ENCODE measurements at regions not wholly inside any gene's neighbourhood (a gene's known extent, or its start where the extent isn't known, plus 50 kb on each side); places are given as distances from the start of the nearest gene placed in this dataset.

DNA sequence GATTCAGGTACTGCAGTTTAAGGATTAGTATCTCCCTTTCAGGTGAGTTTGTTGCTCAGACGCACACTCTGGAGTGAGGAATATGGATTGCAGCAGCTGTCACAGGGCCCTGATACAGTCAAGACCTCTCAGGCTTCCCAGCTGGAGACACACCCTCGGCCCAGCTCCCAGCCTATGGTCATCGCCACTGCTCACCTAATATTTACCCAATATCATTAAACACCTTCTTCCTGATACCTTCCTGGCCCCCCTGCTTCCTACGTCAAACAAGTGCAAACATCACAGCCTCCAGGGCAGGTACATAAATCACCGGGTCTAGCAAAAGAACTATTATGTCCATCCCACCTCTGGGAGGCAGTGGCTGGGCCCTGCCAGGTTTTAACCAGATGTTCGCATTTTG lies 213.3 kb downstream of the MN1 start:
- no peak overlapping the region for H3K4me3 ChIP-seq (ENCODE audit: low read depth, low read length)
- no peak for DNase-seq (ENCODE audit: low read depth)
- TF ChIP-seq, protein P1, sequence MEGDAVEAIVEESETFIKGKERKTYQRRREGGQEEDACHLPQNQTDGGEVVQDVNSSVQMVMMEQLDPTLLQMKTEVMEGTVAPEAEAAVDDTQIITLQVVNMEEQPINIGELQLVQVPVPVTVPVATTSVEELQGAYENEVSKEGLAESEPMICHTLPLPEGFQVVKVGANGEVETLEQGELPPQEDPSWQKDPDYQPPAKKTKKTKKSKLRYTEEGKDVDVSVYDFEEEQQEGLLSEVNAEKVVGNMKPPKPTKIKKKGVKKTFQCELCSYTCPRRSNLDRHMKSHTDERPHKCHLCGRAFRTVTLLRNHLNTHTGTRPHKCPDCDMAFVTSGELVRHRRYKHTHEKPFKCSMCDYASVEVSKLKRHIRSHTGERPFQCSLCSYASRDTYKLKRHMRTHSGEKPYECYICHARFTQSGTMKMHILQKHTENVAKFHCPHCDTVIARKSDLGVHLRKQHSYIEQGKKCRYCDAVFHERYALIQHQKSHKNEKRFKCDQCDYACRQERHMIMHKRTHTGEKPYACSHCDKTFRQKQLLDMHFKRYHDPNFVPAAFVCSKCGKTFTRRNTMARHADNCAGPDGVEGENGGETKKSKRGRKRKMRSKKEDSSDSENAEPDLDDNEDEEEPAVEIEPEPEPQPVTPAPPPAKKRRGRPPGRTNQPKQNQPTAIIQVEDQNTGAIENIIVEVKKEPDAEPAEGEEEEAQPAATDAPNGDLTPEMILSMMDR (IDR thresholded peaks at IDR 0.05; ENCODE audit: low read depth, low read length, missing control alignments) = no peak

DNA sequence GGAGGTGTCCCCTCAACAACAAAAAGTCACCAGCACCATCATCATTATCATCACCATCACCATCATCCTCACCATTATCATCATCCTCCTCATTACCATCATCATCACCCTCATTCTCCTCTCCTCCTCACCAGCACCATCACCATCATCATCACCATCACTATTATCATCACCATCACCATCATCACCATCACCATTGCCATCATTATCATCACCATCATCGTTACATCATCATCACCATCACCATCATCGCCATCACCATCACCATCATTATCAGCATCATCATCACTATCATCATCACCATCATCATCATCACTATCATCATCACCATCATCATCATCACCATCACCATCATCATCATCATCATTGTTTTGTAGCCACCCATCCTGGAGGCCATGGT lies 212.6 kb downstream of the MN1 start:
- no peak overlapping the region for H3K4me3 ChIP-seq (ENCODE audit: low read depth, low read length)
- DNase-seq (ENCODE audit: low read depth) = no peak
- TF ChIP-seq, protein P1 (IDR thresholded peaks at IDR 0.05; ENCODE audit: low read depth, low read length, missing control alignments) = no peak

DNA sequence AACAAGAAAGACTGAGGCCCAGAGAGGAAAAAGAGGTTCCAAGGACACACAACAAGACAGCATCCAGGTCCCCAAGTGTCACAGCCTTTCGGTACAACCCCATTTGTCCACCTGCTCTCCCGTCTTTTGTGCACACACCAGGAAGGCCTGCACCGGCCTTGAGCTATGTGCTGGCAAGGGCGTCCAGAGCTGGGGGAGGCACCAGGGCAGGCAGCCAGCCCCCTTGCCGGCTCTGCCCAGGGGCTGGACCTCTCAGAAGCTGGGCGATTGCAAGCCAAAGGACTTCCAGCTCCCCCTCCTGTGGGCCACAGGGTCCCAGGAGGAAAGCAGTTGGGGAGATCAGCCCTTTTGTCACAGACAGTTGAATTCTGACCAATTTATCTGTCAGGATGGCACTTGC lies 210.5 kb downstream of the MN1 start:
- no peak overlapping the region for H3K4me3 ChIP-seq (ENCODE audit: low read depth, low read length)
- TF ChIP-seq, protein P1 (IDR thresholded peaks at IDR 0.05; ENCODE audit: low read depth, low read length, missing control alignments) = no peak

DNA sequence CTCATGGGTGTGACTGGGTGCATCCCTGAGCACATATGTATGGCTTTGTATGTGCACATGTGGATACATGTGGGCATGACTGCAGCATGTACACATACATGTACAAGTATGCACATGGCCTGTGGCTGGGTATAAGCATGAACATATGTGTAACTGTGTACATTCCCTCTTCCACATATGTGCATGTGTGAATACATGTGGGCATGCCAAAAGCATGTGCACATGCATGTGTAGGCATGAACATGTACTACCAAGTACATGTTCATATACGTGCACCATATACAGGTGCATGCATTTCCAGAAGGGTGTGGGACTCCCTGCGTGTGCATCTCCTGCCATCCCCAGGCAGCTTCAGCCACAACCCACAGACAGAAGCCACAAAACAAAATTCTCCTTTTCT lies 208.2 kb downstream of the MN1 start:
- no peak for DNase-seq (ENCODE audit: low read depth)
- no peak overlapping the region for H3K4me3 ChIP-seq (ENCODE audit: low read depth, low read length)
- TF ChIP-seq, protein P1 (IDR thresholded peaks at IDR 0.05; ENCODE audit: low read depth, low read length, missing control alignments) = no peak

More for the DNA sequence above, 210.5 kb downstream of the MN1 start:
- no peak for DNase-seq (ENCODE audit: low read depth)

DNA sequence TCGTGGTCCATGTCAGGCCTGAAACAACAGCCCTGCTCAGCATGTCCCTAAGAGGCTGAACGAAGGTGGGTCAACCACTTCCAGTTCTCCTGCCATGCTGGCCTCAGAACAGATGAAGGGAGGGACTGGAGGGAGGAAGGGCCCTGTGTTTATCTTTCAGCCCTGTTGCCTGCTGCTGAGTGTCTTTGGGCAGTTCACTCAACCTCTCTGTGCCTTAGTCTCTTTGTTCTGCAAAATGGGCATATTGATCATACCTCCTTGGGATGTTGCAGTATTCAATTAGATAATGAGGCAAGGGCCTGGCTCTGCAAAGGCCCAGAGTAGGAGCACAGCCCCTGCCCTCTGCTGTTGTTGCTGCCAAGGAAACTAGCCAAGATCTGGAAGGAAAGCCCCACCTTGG lies 207.5 kb downstream of the MN1 start:
- DNase-seq (ENCODE audit: low read depth) = no peak
- TF ChIP-seq, protein P1 (IDR thresholded peaks at IDR 0.05; ENCODE audit: low read depth, low read length, missing control alignments) = no peak
- H3K4me3 ChIP-seq (ENCODE audit: low read depth, low read length) = no peak overlapping the region

DNA sequence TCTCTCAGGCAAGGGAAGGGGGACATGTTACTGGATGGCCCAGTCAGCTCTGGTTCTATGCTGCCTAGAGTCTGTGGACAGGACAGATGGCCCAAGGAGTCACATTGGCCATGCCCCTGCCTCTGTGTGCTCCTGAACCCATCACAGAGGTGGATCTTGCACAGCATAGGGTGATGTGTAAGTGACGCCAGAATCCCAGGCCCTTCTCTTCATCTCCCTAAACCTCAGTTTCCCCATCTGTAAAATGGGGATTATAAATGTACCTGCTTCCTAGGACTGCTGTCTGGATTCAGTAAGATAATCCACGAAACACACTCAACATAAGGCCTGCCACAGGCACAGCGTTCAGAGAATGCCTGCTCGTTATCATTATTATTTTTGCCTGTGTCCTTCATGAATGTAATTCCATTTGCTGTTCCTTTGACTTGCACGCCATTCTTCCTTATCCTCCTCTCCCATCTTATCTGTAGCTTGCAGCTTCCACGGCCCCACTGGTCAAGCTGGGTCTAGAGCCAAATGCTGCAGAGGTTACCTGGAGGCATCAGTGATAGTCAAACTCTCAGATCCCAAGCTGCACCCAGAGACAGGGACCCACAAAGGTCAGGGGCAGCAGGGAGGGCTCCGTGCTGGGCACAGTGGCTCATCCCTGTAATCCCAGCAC lies 207.0 kb downstream of the MN1 start:
- TF ChIP-seq, protein P1 (IDR thresholded peaks at IDR 0.05; ENCODE audit: low read depth, low read length, missing control alignments) = no peak
- no peak overlapping the region for H3K4me3 ChIP-seq (ENCODE audit: low read depth, low read length)
- no peak for DNase-seq (ENCODE audit: low read depth)
